NCI-H1417 (cell line): ENCODE measurements at regions not wholly inside any gene's neighbourhood (a gene's known extent, or its start where the extent isn't known, plus 50 kb on each side); places are given as distances from the start of the nearest gene placed in this dataset.

Experiments
- DNase-seq, 3 experiments: peaks; one replicate each; lab custom pipeline; 2025; lab: John Stamatoyannopoulos, UW

- DNase-seq = no peak
Measured at GRCh38 chr5:74094096-74094781, 468.2 kb downstream of the ARHGEF28 start.

GRCh38 chr5:74093561-74093960 is 467.6 kb downstream of the ARHGEF28 start:
- DNase-seq = no peak

GRCh38 chr5:74092766-74093165 is 466.8 kb downstream of the ARHGEF28 start:
- no peak for DNase-seq

GRCh38 chr5:74085782-74086181 is 459.8 kb downstream of the ARHGEF28 start:
- DNase-seq = peak; percentile 10 to 62 (median 59)

GRCh38 chr5:74085186-74085585 is 459.2 kb downstream of the ARHGEF28 start:
- no peak for DNase-seq

- DNase-seq = no peak
Measured at GRCh38 chr5:74083096-74083791, 457.2 kb downstream of the ARHGEF28 start.

GRCh38 chr5:74082512-74083055 is 456.6 kb downstream of the ARHGEF28 start:
- DNase-seq = peak in 1 of 3 experiments; percentile 56

GRCh38 chr5:74081126-74081525 is 455.1 kb downstream of the ARHGEF28 start:
- DNase-seq = no peak

- DNase-seq = no peak
Measured at GRCh38 chr5:74079971-74080556, 454.1 kb downstream of the ARHGEF28 start.

- no peak for DNase-seq
Measured at GRCh38 chr5:74075501-74076484, 449.8 kb downstream of the ARHGEF28 start.

- DNase-seq = no peak
Measured at GRCh38 chr5:74074111-74074510, 448.1 kb downstream of the ARHGEF28 start.

- DNase-seq = no peak
Measured at GRCh38 chr5:74073257-74073656, 447.3 kb downstream of the ARHGEF28 start.

- DNase-seq = no peak
Measured at GRCh38 chr5:74072646-74073045, 446.6 kb downstream of the ARHGEF28 start.

- no peak for DNase-seq
Measured at GRCh38 chr5:74070766-74071165, 444.8 kb downstream of the ARHGEF28 start.

- DNase-seq = no peak
Measured at GRCh38 chr5:74069741-74070140, 443.7 kb downstream of the ARHGEF28 start.

GRCh38 chr5:74067748-74068541 is 441.9 kb downstream of the ARHGEF28 start:
- no peak for DNase-seq

GRCh38 chr5:74064911-74065310 is 438.9 kb downstream of the ARHGEF28 start:
- no peak for DNase-seq

- DNase-seq = no peak
Measured at GRCh38 chr5:74064225-74064624, 438.2 kb downstream of the ARHGEF28 start.

GRCh38 chr5:74063821-74064220 is 437.8 kb downstream of the ARHGEF28 start:
- no peak for DNase-seq

- DNase-seq = no peak
Measured at GRCh38 chr5:74063346-74063745, 437.4 kb downstream of the ARHGEF28 start.

GRCh38 chr5:74061292-74061691 is 435.3 kb downstream of the ARHGEF28 start:
- no peak for DNase-seq
